Transverse colon (tissue), 4 donors: ENCODE measurements at regions not wholly inside any gene's neighbourhood (a gene's known extent, or its start where the extent isn't known, plus 50 kb on each side); places are given as distances from the start of the nearest gene placed in this dataset.

Source experiments
- DNase-seq: peaks from one replicate; pipeline ENCODE4 v3.0.0-alpha.2; 2019
- H3K27ac ChIP-seq, 4 donors: fragments of 200-600 bp; sonication (generic); 2 replicates each; pipeline ENCODE4 v1.5.1; 2016 to 2018; ENCODE audit warnings: inconsistent platforms in 4 of 4
- H3K27me3 ChIP-seq: fragments of 200-600 bp; sonication (generic); 2 replicates; pipeline ENCODE4 v1.5.1; 2017; ENCODE audit warnings: inconsistent platforms
- H3K36me3 ChIP-seq, 4 donors: fragments of 200-600 bp; sonication (generic); 2 replicates each; pipeline ENCODE4 v1.5.1; 2017 to 2019; ENCODE audit warnings: inconsistent platforms in 4 of 4
- H3K4me1 ChIP-seq, 4 donors: fragments of 200-600 bp; sonication (generic); 2 replicates each; pipeline ENCODE4 v1.5.1; 2017 to 2020; ENCODE audit warnings: inconsistent platforms in 4 of 4
- H3K4me3 ChIP-seq, 4 donors: fragments of 200-600 bp; sonication (generic); 1 replicate in 1 of 4; 2 replicates in 3 of 4; pipeline versions ENCODE4 v1.5.1 to v1.6.1; 2017 to 2019; ENCODE audit warnings: inconsistent platforms in 4 of 4
- H3K9me3 ChIP-seq, 2 donors: fragments of 200-600 bp; sonication (generic); 2 replicates each; pipeline ENCODE4 v1.5.1; 2017 to 2019; ENCODE audit warnings: inconsistent platforms in 2 of 2
- CTCF ChIP-seq, 5 experiments: fragments of 200-600 bp in 3 of 5; fragments of 450-650 bp in 2 of 5; sonication (generic) in 3 of 5; IDR thresholded peaks; 1 replicate in 2 of 5; 2 replicates in 3 of 5; pipeline ENCODE4 v1.5.1; 2016 to 2017; ENCODE audit warnings: antibody characterized with exemption in 5 of 5, inconsistent platforms in 3 of 5, mild to moderate bottlenecking in 2 of 5, moderate library complexity in 1 of 5
- EP300 ChIP-seq: sonication (generic); formaldehyde crosslinking; IDR thresholded peaks from one replicate; pipeline ENCODE4 v1.6.1; 2017; ENCODE audit warnings: antibody characterized with exemption, low read depth
- POLR2A ChIP-seq: fragments of 450-650 bp; IDR thresholded peaks from one replicate; pipeline ENCODE4 v1.6.1; 2016; ENCODE audit warnings: antibody characterized with exemption, mild to moderate bottlenecking, moderate library complexity
- POLR2AphosphoS5 ChIP-seq, 3 donors: sonication (generic); formaldehyde crosslinking; IDR thresholded peaks; one replicate each; pipeline ENCODE4 v1.6.1; 2016; ENCODE audit warnings: antibody characterized with exemption in 3 of 3
- WGBS, 2 donors: methylation state at CpG; one replicate each; pipeline ENCODE4 v1.1.5; 2018; ENCODE audit warnings: low coverage in 1 of 2; 5-methylcytosine and 5-hydroxymethylcytosine counted together
- in situ Hi-C, 4 donors: fragments of 200-750 bp; cut with MboI; loops; one replicate each; pipeline versions ENCODE4 v1.15.0 to v1.15.1; 2017; ENCODE audit warnings: low sequenced_read_pairs in 3 of 4, low pct_ligation_motif_present in 1 of 4, low pct_unique_long_range_greater_than_20kb in 1 of 4
- intact Hi-C: fragments of 100-400 bp; cut with DNase I; formaldehyde crosslinking; loops from one replicate; pipeline ENCODE4 v1.15.1; 2023; ENCODE audit warnings: low total_unique reads

- no peak for TF ChIP-seq POLR2AphosphoS5 (IDR thresholded peaks at IDR 0.05)
- no peak for TF ChIP-seq EP300
- no peak for TF ChIP-seq POLR2A
- TF ChIP-seq CTCF (IDR thresholded peaks at IDR 0.05) = no peak
- Histone ChIP-seq H3K9me3 (no peaks in the 10 kb centered on the region), H3K27ac (no peak overlapping the region), H3K4me1 (no peaks in the 10 kb centered on the region), H3K27me3 (no peaks in the 10 kb centered on the region), H3K36me3 (no peaks in the 10 kb centered on the region), H3K4me3 (no peak overlapping the region)
- intact Hi-C loops (no loop called here), in situ Hi-C loops (no loop called here)
- WGBS, 2 donors = 81 to 100% methylated on average over 1 to 3 of the region's 3 CpGs
- no peak for DNase-seq
Measured at GRCh38 chr6:141851063-141851462, 281.7 kb upstream of the GJE1 start.

- TF ChIP-seq EP300 = no peak
- no peak for TF ChIP-seq POLR2A
- no peak for TF ChIP-seq CTCF (IDR thresholded peaks at IDR 0.05)
- no peak for TF ChIP-seq POLR2AphosphoS5 (IDR thresholded peaks at IDR 0.05)
- Histone ChIP-seq H3K27ac (peak overlapping the region in 1 of 4 donors; percentile 9), H3K9me3 (peaks cover 2 to 3% of the 10 kb centered on the region in 2 donors), H3K4me3 (no peak overlapping the region), H3K4me1 (no peaks in the 10 kb centered on the region), H3K36me3 (no peaks in the 10 kb centered on the region), H3K27me3 (no peaks in the 10 kb centered on the region)
- intact Hi-C loops = no loop called here
- in situ Hi-C loops = no loop called here
- DNase-seq = peak; percentile 8
- 69 to 73% methylated on average over 6 of the region's 6 CpGs for WGBS, 2 donors
Measured at GRCh38 chr6:141848029-141848890, 284.5 kb upstream of the GJE1 start.

- WGBS, 2 donors = 40 to 77% methylated on average over 1 to 4 of the region's 4 CpGs
- no peak for TF ChIP-seq EP300
- TF ChIP-seq CTCF (IDR thresholded peaks at IDR 0.05) = no peak
- no peak for DNase-seq
- Histone ChIP-seq H3K9me3 (peaks cover 2 to 3% of the 10 kb centered on the region in 2 donors), H3K27ac (no peak overlapping the region), H3K4me3 (no peak overlapping the region), H3K36me3 (no peaks in the 10 kb centered on the region), H3K27me3 (no peaks in the 10 kb centered on the region), H3K4me1 (no peaks in the 10 kb centered on the region)
- intact Hi-C loops = no loop called here
- in situ Hi-C loops = no loop called here
Measured at GRCh38 chr6:141846639-141847038, 286.1 kb upstream of the GJE1 start.

GRCh38 chr6:141843178-141843834, 289.4 kb upstream of the GJE1 start:
- H3K9me3 ChIP-seq = peaks cover 2 to 3% of the 10 kb centered on the region in 2 donors
- H3K27me3 ChIP-seq = no peaks in the 10 kb centered on the region
- 81 to 85% methylated on average over 3 of the region's 3 CpGs for WGBS, 2 donors
- TF ChIP-seq POLR2A (no peak), POLR2AphosphoS5 (IDR thresholded peaks at IDR 0.05) (no peak), CTCF (IDR thresholded peaks at IDR 0.05) (no peak), EP300 (no peak)
- no peak overlapping the region for H3K27ac ChIP-seq
- intact Hi-C loops (no loop called here), in situ Hi-C loops (no loop called here)
- DNase-seq = no peak
- H3K4me3 ChIP-seq = no peak overlapping the region
- H3K4me1 ChIP-seq = no peaks in the 10 kb centered on the region
- no peaks in the 10 kb centered on the region for H3K36me3 ChIP-seq
